A673 (cell line): ENCODE measurements at regions not wholly inside any gene's neighbourhood (a gene's known extent, or its start where the extent isn't known, plus 50 kb on each side); places are given as distances from the start of the nearest gene placed in this dataset.

Source experiments
- BruUV-seq: library from RNA; stranded (reverse); fragments of 400-500 nt; replicated peaks from 2 replicates; lab custom pipeline; 2021; lab: Mats Ljungman, UMichigan
- CTCF ChIA-PET: fragments of 300-600 bp; sonication (Branson Sonifier 250); formaldehyde crosslinking; loops from one replicate; lab custom pipeline; 2022; ENCODE audit warnings: antibody characterized with exemption; lab: Charles Lee
- POLR2A ChIA-PET: fragments of 300-600 bp; sonication (Branson Sonifier 250); formaldehyde crosslinking; loops from one replicate; lab custom pipeline; 2022; ENCODE audit warnings: antibody characterized with exemption; ENCODE audit not compliant: low non-redundant PET; lab: Charles Lee
- DNase-seq: peaks from one replicate; pipeline ENCODE4 v3.0.0-alpha.2; 2015; ENCODE audit warnings: low spot score
- H3K27ac ChIP-seq: fragments of 200-600 bp; sonication (generic); 2 replicates; pipeline ENCODE4 v1.5.1; 2016; ENCODE audit warnings: mixed run types, low read depth, mild to moderate bottlenecking, mixed read lengths, antibody characterized with exemption, low read length; ENCODE audit not compliant: poor library complexity, severe bottlenecking
- H3K27me3 ChIP-seq: fragments of 200-600 bp; sonication (generic); replicated peaks from 2 replicates; pipeline ENCODE4 v1.6.1; 2017; ENCODE audit warnings: mixed run types, low read depth, mild to moderate bottlenecking, mixed read lengths, antibody characterized with exemption, low read length; ENCODE audit not compliant: insufficient read depth, poor library complexity
- H3K36me3 ChIP-seq: fragments of 200-600 bp; sonication (generic); 2 replicates; pipeline ENCODE4 v1.6.1; 2016; ENCODE audit warnings: mixed run types, mild to moderate bottlenecking, mixed read lengths, antibody characterized with exemption, low read length; ENCODE audit not compliant: insufficient read depth, poor library complexity, severe bottlenecking
- H3K4me1 ChIP-seq: fragments of 200-600 bp; sonication (generic); 2 replicates; pipeline ENCODE4 v1.6.1; 2017; ENCODE audit warnings: mixed run types, mild to moderate bottlenecking, mixed read lengths, antibody characterized with exemption, low read length; ENCODE audit not compliant: insufficient read depth, poor library complexity, severe bottlenecking
- H3K4me3 ChIP-seq: fragments of 200-600 bp; sonication (generic); 2 replicates; pipeline ENCODE4 v1.5.1; 2016; ENCODE audit warnings: low read depth, mixed run types, mild to moderate bottlenecking, mixed read lengths, low read length; ENCODE audit not compliant: poor library complexity, severe bottlenecking
- H3K9me3 ChIP-seq: fragments of 200-600 bp; sonication (generic); 2 replicates; pipeline ENCODE4 v1.6.1; 2016; ENCODE audit warnings: mixed run types, low read depth, mild to moderate bottlenecking, mixed read lengths, antibody characterized with exemption, low read length; ENCODE audit not compliant: poor library complexity, severe bottlenecking
- CTCF ChIP-seq: fragments of 300-800, 200-600 bp; sonication (generic); conservative IDR thresholded peaks from 2 replicates; pipeline ENCODE4 v1.5.1; 2017; ENCODE audit warnings: low read depth, mild to moderate bottlenecking, antibody characterized with exemption, low read length, moderate library complexity, mixed read lengths
- EZH2 ChIP-seq: fragments of 200-600 bp; sonication (generic); IDR thresholded peaks from 2 replicates; pipeline ENCODE4 v1.6.1; 2017; ENCODE audit warnings: borderline replicate concordance, low read depth, mild to moderate bottlenecking, mixed read lengths, antibody characterized with exemption, low read length; ENCODE audit not compliant: poor library complexity, severe bottlenecking
- intact Hi-C: fragments of 100-400 bp; cut with micrococcal nuclease; formaldehyde crosslinking; loops from one replicate; pipeline ENCODE4 v1.10.0; 2022; ENCODE audit not compliant: unreplicated experiment

GRCh38 chr17:36674278-36674650 lies 72.9 kb downstream of the MRM1 start:
- no peaks in the 10 kb centered on the region for H3K27me3 ChIP-seq
- TF ChIP-seq EZH2, result no peak
- TF ChIP-seq CTCF, result no peak
- no peak overlapping the region for H3K27ac ChIP-seq
- BruUV-seq, result no TSS peak
- ChIA-PET CTCF (no interaction called here), POLR2A (no interaction called here)
- DNase-seq, result no peak
- H3K4me1 ChIP-seq, result no peaks in the 10 kb centered on the region
- no peak overlapping the region for H3K4me3 ChIP-seq
- intact Hi-C loops, result no loop called here
- no peaks in the 10 kb centered on the region for H3K36me3 ChIP-seq
- H3K9me3 ChIP-seq, result no peaks in the 10 kb centered on the region

GRCh38 chr17:36675250-36675649 lies 73.9 kb downstream of the MRM1 start:
- no TSS peak for BruUV-seq
- Histone ChIP-seq H3K36me3 (no peaks in the 10 kb centered on the region), H3K4me1 (no peaks in the 10 kb centered on the region), H3K27ac (no peak overlapping the region), H3K4me3 (no peak overlapping the region), H3K27me3 (no peaks in the 10 kb centered on the region), H3K9me3 (no peaks in the 10 kb centered on the region)
- ChIA-PET POLR2A (no interaction called here), CTCF (no interaction called here)
- DNase-seq, result no peak
- intact Hi-C loops, result no loop called here
- TF ChIP-seq EZH2, result no peak
- TF ChIP-seq CTCF, result no peak

DNA sequence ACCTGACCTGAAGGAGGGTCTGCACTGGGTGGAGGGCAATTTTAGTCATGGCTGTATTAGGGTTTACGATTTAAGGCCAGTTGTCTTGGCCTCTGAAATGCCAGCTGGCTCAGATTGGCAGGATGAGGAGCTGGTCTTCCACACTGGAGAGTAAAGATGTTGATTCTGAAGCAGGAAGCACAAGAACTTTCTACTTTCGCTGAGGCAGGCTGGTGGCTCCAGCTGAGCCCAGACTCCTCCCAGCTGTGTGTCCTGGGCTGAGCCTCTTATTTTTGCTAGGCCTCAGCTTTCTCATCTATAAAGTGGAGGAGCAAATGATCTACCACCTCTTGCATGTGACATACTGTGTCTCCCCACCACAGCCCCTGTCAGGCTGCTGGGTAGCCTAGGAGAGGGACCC lies 74.4 kb downstream of the MRM1 start:
- Histone ChIP-seq H3K27ac (no peak overlapping the region), H3K27me3 (no peaks in the 10 kb centered on the region), H3K4me3 (no peak overlapping the region), H3K36me3 (no peaks in the 10 kb centered on the region), H3K9me3 (no peaks in the 10 kb centered on the region), H3K4me1 (no peaks in the 10 kb centered on the region)
- ChIA-PET POLR2A (no interaction called here), CTCF (no interaction called here)
- TF ChIP-seq EZH2 (no peak), CTCF (no peak)
- intact Hi-C loops, result no loop called here
- no TSS peak for BruUV-seq
- no peak for DNase-seq
